ENCODE measurements at regions not wholly inside any gene's neighbourhood (a gene's known extent, or its start where the extent isn't known, plus 50 kb on each side); places are given as distances from the start of the nearest gene placed in this dataset.

- Histone ChIP-seq H3K4me3 (ENCODE audit: low read length in 2 of 2) (no peak overlapping the region), H3K9ac (ENCODE audit: low read length in 2 of 2) (no peak overlapping the region), H3K4me1 (ENCODE audit: control insufficient read depth, insufficient read depth, low read length) (no peaks in the 10 kb centered on the region), H3K27ac (ENCODE audit: low read length) (no peak overlapping the region), H3K27me3 (ENCODE audit: control insufficient read depth in 1 of 2, insufficient read depth in 2 of 2, low read length in 2 of 2) (no peaks in the 10 kb centered on the region), H3K36me3 (ENCODE audit: control insufficient read depth in 2 of 2, insufficient read depth in 2 of 2, low read length in 2 of 2) (no peaks in the 10 kb centered on the region), H3K9me3 (ENCODE audit: control insufficient read depth in 2 of 2, low read length in 2 of 2) (no peaks in the 10 kb centered on the region)
Measured at GRCh38 chr4:43512253-43512652, 619.7 kb downstream of the GRXCR1 start.

GRCh38 chr4:43525646-43526045, 633.1 kb downstream of the GRXCR1 start:
- no peaks in the 10 kb centered on the region for H3K9me3 ChIP-seq (ENCODE audit: control insufficient read depth in 2 of 2, low read length in 2 of 2)
- no peaks in the 10 kb centered on the region for H3K36me3 ChIP-seq (ENCODE audit: control insufficient read depth in 2 of 2, insufficient read depth in 2 of 2, low read length in 2 of 2)
- H3K4me3 ChIP-seq (ENCODE audit: low read length in 2 of 2) = no peak overlapping the region
- no peak overlapping the region for H3K27ac ChIP-seq (ENCODE audit: low read length)
- H3K4me1 ChIP-seq (ENCODE audit: control insufficient read depth, insufficient read depth, low read length) = no peaks in the 10 kb centered on the region
- H3K27me3 ChIP-seq (ENCODE audit: control insufficient read depth in 1 of 2, insufficient read depth in 2 of 2, low read length in 2 of 2) = no peaks in the 10 kb centered on the region
- no peak overlapping the region for H3K9ac ChIP-seq (ENCODE audit: low read length in 2 of 2)

GRCh38 chr4:43547561-43547960, 655.0 kb downstream of the GRXCR1 start:
- H3K9me3 ChIP-seq (ENCODE audit: control insufficient read depth in 2 of 2, low read length in 2 of 2) = peaks cover 0 to 4% of the 10 kb centered on the region in 2 donors
- H3K27me3 ChIP-seq (ENCODE audit: control insufficient read depth in 1 of 2, insufficient read depth in 2 of 2, low read length in 2 of 2) = no peaks in the 10 kb centered on the region
- H3K36me3 ChIP-seq (ENCODE audit: control insufficient read depth in 2 of 2, insufficient read depth in 2 of 2, low read length in 2 of 2) = no peaks in the 10 kb centered on the region
- no peak overlapping the region for H3K27ac ChIP-seq (ENCODE audit: low read length)
- H3K4me1 ChIP-seq (ENCODE audit: control insufficient read depth, insufficient read depth, low read length) = no peaks in the 10 kb centered on the region
- no peak overlapping the region for H3K4me3 ChIP-seq (ENCODE audit: low read length in 2 of 2)
- H3K9ac ChIP-seq (ENCODE audit: low read length in 2 of 2) = no peak overlapping the region

GRCh38 chr4:43550981-43551627, 658.6 kb downstream of the GRXCR1 start:
- Histone ChIP-seq H3K36me3 (ENCODE audit: control insufficient read depth in 2 of 2, insufficient read depth in 2 of 2, low read length in 2 of 2) (no peaks in the 10 kb centered on the region), H3K27me3 (ENCODE audit: control insufficient read depth in 1 of 2, insufficient read depth in 2 of 2, low read length in 2 of 2) (no peaks in the 10 kb centered on the region), H3K27ac (ENCODE audit: low read length) (no peak overlapping the region), H3K9ac (ENCODE audit: low read length in 2 of 2) (no peak overlapping the region), H3K4me3 (ENCODE audit: low read length in 2 of 2) (no peak overlapping the region), H3K4me1 (ENCODE audit: control insufficient read depth, insufficient read depth, low read length) (no peaks in the 10 kb centered on the region), H3K9me3 (ENCODE audit: control insufficient read depth in 2 of 2, low read length in 2 of 2) (peaks cover 0 to 4% of the 10 kb centered on the region in 2 donors)

DNA sequence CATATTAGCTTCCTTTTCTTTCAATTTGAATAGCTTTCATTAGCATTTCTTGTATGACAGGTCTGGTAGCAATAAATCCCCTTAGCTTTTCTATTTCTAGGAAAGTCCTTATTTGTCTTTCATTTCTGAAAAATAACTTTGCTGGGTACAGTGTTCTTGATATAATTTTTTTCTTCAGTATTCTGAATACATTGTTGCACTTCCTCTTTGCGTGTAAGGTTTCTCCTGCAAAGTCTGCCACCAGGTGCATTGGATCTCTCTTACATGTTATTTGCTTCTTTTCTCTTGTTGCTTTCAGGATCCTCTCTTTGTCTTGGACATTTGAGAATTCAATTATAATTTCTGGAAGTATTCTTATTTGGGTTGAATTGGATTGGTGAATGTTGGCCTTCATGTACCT, 663.7 kb downstream of the GRXCR1 start:
- no peaks in the 10 kb centered on the region for H3K27me3 ChIP-seq (ENCODE audit: control insufficient read depth in 1 of 2, insufficient read depth in 2 of 2, low read length in 2 of 2)
- H3K9ac ChIP-seq (ENCODE audit: low read length in 2 of 2) = no peak overlapping the region
- H3K4me1 ChIP-seq (ENCODE audit: control insufficient read depth, insufficient read depth, low read length) = no peaks in the 10 kb centered on the region
- no peak overlapping the region for H3K27ac ChIP-seq (ENCODE audit: low read length)
- no peak overlapping the region for H3K4me3 ChIP-seq (ENCODE audit: low read length in 2 of 2)
- no peaks in the 10 kb centered on the region for H3K9me3 ChIP-seq (ENCODE audit: control insufficient read depth in 2 of 2, low read length in 2 of 2)
- no peaks in the 10 kb centered on the region for H3K36me3 ChIP-seq (ENCODE audit: control insufficient read depth in 2 of 2, insufficient read depth in 2 of 2, low read length in 2 of 2)

DNA sequence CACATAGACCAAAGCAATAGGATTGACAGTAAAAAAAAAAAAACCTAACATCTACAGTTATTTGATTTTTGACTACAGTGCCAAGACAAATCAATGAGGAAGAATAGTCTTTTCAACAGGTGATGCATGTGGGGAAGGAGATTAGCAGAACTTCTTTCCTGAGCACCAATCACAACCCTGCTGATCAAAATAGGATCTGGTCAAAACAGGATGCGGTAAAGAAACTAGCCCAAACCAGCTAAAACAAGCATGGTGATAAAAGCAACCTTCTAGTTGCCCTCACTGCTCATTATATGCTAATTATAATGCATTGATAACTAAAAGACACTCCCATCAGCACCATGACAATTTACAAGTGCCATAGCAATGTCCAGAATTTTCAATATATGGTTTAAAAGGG, 667.5 kb downstream of the GRXCR1 start:
- Histone ChIP-seq H3K27me3 (ENCODE audit: control insufficient read depth in 1 of 2, insufficient read depth in 2 of 2, low read length in 2 of 2) (no peaks in the 10 kb centered on the region), H3K4me1 (ENCODE audit: control insufficient read depth, insufficient read depth, low read length) (no peaks in the 10 kb centered on the region), H3K4me3 (ENCODE audit: low read length in 2 of 2) (no peak overlapping the region), H3K9ac (ENCODE audit: low read length in 2 of 2) (no peak overlapping the region), H3K27ac (ENCODE audit: low read length) (no peak overlapping the region), H3K9me3 (ENCODE audit: control insufficient read depth in 2 of 2, low read length in 2 of 2) (no peaks in the 10 kb centered on the region), H3K36me3 (ENCODE audit: control insufficient read depth in 2 of 2, insufficient read depth in 2 of 2, low read length in 2 of 2) (no peaks in the 10 kb centered on the region)

DNA sequence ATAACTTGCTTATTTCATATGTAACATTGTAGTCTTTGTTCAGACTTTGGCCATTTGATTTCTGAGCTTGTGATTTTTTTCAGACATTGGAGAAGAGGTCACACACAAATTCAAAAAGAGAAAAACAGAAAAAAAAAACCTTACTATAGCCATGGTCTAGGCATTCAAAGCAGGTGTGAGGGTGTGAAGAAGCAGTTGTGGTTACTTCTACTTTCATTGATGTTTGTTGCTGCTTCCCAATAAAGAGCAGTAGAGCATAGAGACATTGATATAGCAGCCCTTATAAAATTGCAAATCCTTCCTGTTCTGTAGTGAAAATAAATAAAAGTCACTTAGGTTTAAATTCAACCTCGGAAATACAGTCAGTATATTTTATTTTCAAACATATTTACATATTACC, 671.6 kb downstream of the GRXCR1 start:
- Histone ChIP-seq H3K36me3 (ENCODE audit: control insufficient read depth in 2 of 2, insufficient read depth in 2 of 2, low read length in 2 of 2) (no peaks in the 10 kb centered on the region), H3K27ac (ENCODE audit: low read length) (no peak overlapping the region), H3K9ac (ENCODE audit: low read length in 2 of 2) (no peak overlapping the region), H3K4me3 (ENCODE audit: low read length in 2 of 2) (no peak overlapping the region), H3K27me3 (ENCODE audit: control insufficient read depth in 1 of 2, insufficient read depth in 2 of 2, low read length in 2 of 2) (no peaks in the 10 kb centered on the region), H3K4me1 (ENCODE audit: control insufficient read depth, insufficient read depth, low read length) (no peaks in the 10 kb centered on the region), H3K9me3 (ENCODE audit: control insufficient read depth in 2 of 2, low read length in 2 of 2) (no peaks in the 10 kb centered on the region)

GRCh38 chr4:43564591-43564990, 672.1 kb downstream of the GRXCR1 start:
- Histone ChIP-seq H3K9ac (ENCODE audit: low read length in 2 of 2) (no peak overlapping the region), H3K4me3 (ENCODE audit: low read length in 2 of 2) (no peak overlapping the region), H3K27ac (ENCODE audit: low read length) (no peak overlapping the region), H3K4me1 (ENCODE audit: control insufficient read depth, insufficient read depth, low read length) (no peaks in the 10 kb centered on the region), H3K27me3 (ENCODE audit: control insufficient read depth in 1 of 2, insufficient read depth in 2 of 2, low read length in 2 of 2) (no peaks in the 10 kb centered on the region), H3K36me3 (ENCODE audit: control insufficient read depth in 2 of 2, insufficient read depth in 2 of 2, low read length in 2 of 2) (no peaks in the 10 kb centered on the region), H3K9me3 (ENCODE audit: control insufficient read depth in 2 of 2, low read length in 2 of 2) (no peaks in the 10 kb centered on the region)

DNA sequence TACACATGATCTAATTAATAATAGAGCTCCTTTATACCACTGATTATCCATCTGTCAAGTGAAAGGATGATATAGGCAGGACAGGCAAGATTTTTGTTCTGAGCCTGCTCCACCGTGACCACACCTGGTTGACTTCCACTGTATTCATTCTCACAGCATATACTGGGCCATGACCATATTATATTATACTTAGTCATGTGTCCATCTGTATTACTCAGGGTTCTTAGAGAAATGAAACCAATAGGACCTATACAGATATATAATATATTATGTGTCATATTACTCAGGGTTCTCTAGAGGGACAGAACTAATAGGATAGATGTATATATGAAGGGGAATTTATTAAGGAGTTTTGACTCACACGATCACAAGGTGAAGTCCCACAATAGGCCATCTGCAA, 675.1 kb downstream of the GRXCR1 start:
- H3K4me1 ChIP-seq (ENCODE audit: control insufficient read depth, insufficient read depth, low read length) = no peaks in the 10 kb centered on the region
- no peak overlapping the region for H3K9ac ChIP-seq (ENCODE audit: low read length in 2 of 2)
- H3K27me3 ChIP-seq (ENCODE audit: control insufficient read depth in 1 of 2, insufficient read depth in 2 of 2, low read length in 2 of 2) = no peaks in the 10 kb centered on the region
- H3K9me3 ChIP-seq (ENCODE audit: control insufficient read depth in 2 of 2, low read length in 2 of 2) = no peaks in the 10 kb centered on the region
- no peak overlapping the region for H3K27ac ChIP-seq (ENCODE audit: low read length)
- H3K36me3 ChIP-seq (ENCODE audit: control insufficient read depth in 2 of 2, insufficient read depth in 2 of 2, low read length in 2 of 2) = no peaks in the 10 kb centered on the region
- no peak overlapping the region for H3K4me3 ChIP-seq (ENCODE audit: low read length in 2 of 2)

- peaks cover 0 to 5% of the 10 kb centered on the region in 2 donors for H3K9me3 ChIP-seq (ENCODE audit: control insufficient read depth in 2 of 2, low read length in 2 of 2)
- no peaks in the 10 kb centered on the region for H3K36me3 ChIP-seq (ENCODE audit: control insufficient read depth in 2 of 2, insufficient read depth in 2 of 2, low read length in 2 of 2)
- H3K27ac ChIP-seq (ENCODE audit: low read length) = no peak overlapping the region
- H3K4me1 ChIP-seq (ENCODE audit: control insufficient read depth, insufficient read depth, low read length) = no peaks in the 10 kb centered on the region
- H3K27me3 ChIP-seq (ENCODE audit: control insufficient read depth in 1 of 2, insufficient read depth in 2 of 2, low read length in 2 of 2) = no peaks in the 10 kb centered on the region
- H3K9ac ChIP-seq (ENCODE audit: low read length in 2 of 2) = no peak overlapping the region
- no peak overlapping the region for H3K4me3 ChIP-seq (ENCODE audit: low read length in 2 of 2)
Measured at GRCh38 chr4:43586813-43587212, 694.3 kb downstream of the GRXCR1 start.

DNA sequence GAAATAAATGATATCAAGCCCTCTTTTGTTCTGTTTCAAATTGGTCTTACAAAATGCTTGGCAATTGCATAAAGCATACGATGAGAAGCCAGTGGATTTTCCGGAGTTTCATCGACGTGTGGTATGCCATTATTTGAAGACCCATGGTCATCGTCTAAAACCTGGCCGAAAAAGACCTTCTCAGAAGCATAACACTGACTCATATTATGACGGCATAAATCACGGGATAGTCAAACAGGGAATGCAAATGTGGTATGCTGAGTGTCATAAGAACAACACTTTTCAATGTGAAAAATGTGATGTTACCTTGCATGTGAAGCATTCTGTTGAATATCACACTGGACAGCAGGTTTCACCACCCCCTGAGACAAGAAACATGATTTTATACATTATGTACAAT, 695.2 kb downstream of the GRXCR1 start:
- Histone ChIP-seq H3K36me3 (ENCODE audit: control insufficient read depth in 2 of 2, insufficient read depth in 2 of 2, low read length in 2 of 2) (no peaks in the 10 kb centered on the region), H3K9me3 (ENCODE audit: control insufficient read depth in 2 of 2, low read length in 2 of 2) (peaks cover 0 to 5% of the 10 kb centered on the region in 2 donors), H3K9ac (ENCODE audit: low read length in 2 of 2) (no peak overlapping the region), H3K4me3 (ENCODE audit: low read length in 2 of 2) (no peak overlapping the region), H3K27ac (ENCODE audit: low read length) (no peak overlapping the region), H3K4me1 (ENCODE audit: control insufficient read depth, insufficient read depth, low read length) (no peaks in the 10 kb centered on the region), H3K27me3 (ENCODE audit: control insufficient read depth in 1 of 2, insufficient read depth in 2 of 2, low read length in 2 of 2) (no peaks in the 10 kb centered on the region)

All from stomach smooth muscle (tissue), 2 donors.